ENCODE measurements at regions not wholly inside any gene's neighbourhood (a gene's known extent, or its start where the extent isn't known, plus 50 kb on each side); places are given as distances from the start of the nearest gene placed in this dataset.

DNA sequence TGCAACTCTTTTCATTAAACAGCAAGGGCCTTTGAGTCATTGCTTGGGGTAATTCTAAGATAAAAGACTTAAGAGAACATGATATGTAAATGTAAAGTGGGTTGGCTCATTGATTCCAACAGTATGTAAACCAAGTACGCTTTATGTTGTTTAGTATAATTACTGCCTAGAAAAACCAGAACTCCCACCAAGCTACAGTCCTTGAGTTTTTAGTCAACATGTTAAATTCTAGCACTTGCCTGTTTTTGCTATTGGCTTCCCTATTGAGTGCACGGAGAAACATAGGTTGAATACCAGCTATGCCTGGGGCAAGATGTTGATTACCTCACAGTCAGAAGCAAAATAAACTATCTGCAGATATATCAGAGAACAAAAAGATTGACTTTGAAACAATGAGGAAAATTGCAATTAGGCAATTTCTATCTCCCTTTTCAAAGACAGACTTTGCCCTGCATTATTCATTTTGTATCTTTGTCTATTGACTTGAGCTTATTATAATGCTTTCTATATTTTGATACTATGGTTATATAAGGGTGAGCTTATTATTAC, 179.3 kb downstream of the ZPLD1 start:
- no peaks in the 10 kb centered on the region for H3K4me1 ChIP-seq
- DNase-seq = no peak
- no peaks in the 10 kb centered on the region for H3K27me3 ChIP-seq
- 84 to 88% methylated on average over 2 of the region's 2 CpGs for WGBS, 2 donors
- no peak overlapping the region for H3K27ac ChIP-seq
- H3K4me3 ChIP-seq (replicated peaks in 1 of 3) = no peak overlapping the region
- no peaks in the 10 kb centered on the region for H3K36me3 ChIP-seq
- no peaks in the 10 kb centered on the region for H3K9me3 ChIP-seq
- intact Hi-C loops (cut with DNase I) = no loop called here
- TF ChIP-seq POLR2A (IDR thresholded peaks at IDR 0.05) = no peak
- TF ChIP-seq, protein P1, sequence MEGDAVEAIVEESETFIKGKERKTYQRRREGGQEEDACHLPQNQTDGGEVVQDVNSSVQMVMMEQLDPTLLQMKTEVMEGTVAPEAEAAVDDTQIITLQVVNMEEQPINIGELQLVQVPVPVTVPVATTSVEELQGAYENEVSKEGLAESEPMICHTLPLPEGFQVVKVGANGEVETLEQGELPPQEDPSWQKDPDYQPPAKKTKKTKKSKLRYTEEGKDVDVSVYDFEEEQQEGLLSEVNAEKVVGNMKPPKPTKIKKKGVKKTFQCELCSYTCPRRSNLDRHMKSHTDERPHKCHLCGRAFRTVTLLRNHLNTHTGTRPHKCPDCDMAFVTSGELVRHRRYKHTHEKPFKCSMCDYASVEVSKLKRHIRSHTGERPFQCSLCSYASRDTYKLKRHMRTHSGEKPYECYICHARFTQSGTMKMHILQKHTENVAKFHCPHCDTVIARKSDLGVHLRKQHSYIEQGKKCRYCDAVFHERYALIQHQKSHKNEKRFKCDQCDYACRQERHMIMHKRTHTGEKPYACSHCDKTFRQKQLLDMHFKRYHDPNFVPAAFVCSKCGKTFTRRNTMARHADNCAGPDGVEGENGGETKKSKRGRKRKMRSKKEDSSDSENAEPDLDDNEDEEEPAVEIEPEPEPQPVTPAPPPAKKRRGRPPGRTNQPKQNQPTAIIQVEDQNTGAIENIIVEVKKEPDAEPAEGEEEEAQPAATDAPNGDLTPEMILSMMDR (IDR thresholded peaks at IDR 0.05) = no peak

GRCh38 chr3:102614585-102614984, 179.8 kb downstream of the ZPLD1 start:
- no peaks in the 10 kb centered on the region for H3K4me1 ChIP-seq
- no peak overlapping the region for H3K27ac ChIP-seq
- H3K9me3 ChIP-seq = no peaks in the 10 kb centered on the region
- TF ChIP-seq, protein P1 (IDR thresholded peaks at IDR 0.05) = no peak
- no peak for TF ChIP-seq POLR2A (IDR thresholded peaks at IDR 0.05)
- no peaks in the 10 kb centered on the region for H3K27me3 ChIP-seq
- no peaks in the 10 kb centered on the region for H3K36me3 ChIP-seq
- no peak overlapping the region for H3K4me3 ChIP-seq (replicated peaks in 1 of 3)
- intact Hi-C loops (cut with DNase I) = no loop called here
- 65 to 66% methylated on average over 2 of the region's 2 CpGs for WGBS, 2 donors
- DNase-seq = no peak

GRCh38 chr3:102617381-102617780, 182.6 kb downstream of the ZPLD1 start:
- Histone ChIP-seq H3K27ac (no peak overlapping the region), H3K4me1 (no peaks in the 10 kb centered on the region), H3K9me3 (no peaks in the 10 kb centered on the region), H3K27me3 (no peaks in the 10 kb centered on the region), H3K36me3 (no peaks in the 10 kb centered on the region), H3K4me3 (replicated peaks in 1 of 3) (no peak overlapping the region)
- TF ChIP-seq, protein P1 (IDR thresholded peaks at IDR 0.05) = no peak
- no peak for TF ChIP-seq POLR2A (IDR thresholded peaks at IDR 0.05)
- no peak for DNase-seq
- WGBS, 2 donors = 84 to 86% methylated on average over 4 of the region's 4 CpGs
- intact Hi-C loops (cut with DNase I) = no loop called here

DNA sequence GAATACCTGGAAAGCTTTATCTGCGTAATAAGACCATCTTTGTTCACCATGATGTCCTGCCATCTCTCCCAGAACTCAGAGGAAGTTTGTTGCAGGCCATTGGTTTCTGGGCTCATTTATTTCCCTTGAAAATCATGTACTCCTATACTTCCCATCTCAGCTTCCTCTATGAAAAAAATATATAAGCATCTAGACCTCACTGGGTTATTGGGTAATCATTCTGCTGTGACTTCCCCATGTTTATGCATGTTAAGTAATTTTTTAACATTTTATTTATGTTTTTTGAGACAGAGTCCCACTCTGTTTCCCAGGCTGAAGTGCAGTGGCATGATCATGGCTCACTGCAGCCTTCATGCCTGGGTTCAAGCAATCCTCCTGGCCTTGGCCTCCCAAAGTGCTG, 184.5 kb downstream of the ZPLD1 start:
- H3K27ac ChIP-seq = no peak overlapping the region
- WGBS, 2 donors = 92 to 93% methylated on average over 1 of the region's 1 CpG
- H3K9me3 ChIP-seq = no peaks in the 10 kb centered on the region
- no peaks in the 10 kb centered on the region for H3K27me3 ChIP-seq
- H3K36me3 ChIP-seq = no peaks in the 10 kb centered on the region
- no peak for DNase-seq
- TF ChIP-seq, protein P1 (IDR thresholded peaks at IDR 0.05) = no peak
- TF ChIP-seq POLR2A (IDR thresholded peaks at IDR 0.05) = no peak
- H3K4me1 ChIP-seq = no peaks in the 10 kb centered on the region
- no peak overlapping the region for H3K4me3 ChIP-seq (replicated peaks in 1 of 3)
- intact Hi-C loops (cut with DNase I) = no loop called here

DNA sequence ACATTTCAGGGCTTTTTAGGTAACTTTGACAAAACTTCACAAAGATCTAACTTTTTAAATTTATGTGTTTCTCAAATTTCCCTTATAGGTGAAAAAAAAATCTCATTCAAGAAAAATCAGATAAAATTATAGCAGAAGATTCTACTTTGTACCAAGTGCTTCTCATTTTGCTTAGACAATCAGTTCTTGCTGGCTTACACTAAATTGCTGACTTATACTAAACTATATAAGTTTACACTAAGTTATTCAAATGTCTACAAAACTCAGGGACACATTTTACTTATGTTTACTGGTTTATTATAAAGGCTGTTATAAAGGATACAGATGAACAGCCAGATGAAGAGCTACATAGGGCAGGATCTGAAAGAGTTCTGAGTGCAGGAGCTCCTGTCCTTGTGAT, 195.1 kb downstream of the ZPLD1 start:
- intact Hi-C loops (cut with DNase I) = no loop called here
- no peaks in the 10 kb centered on the region for H3K27me3 ChIP-seq
- no peak for DNase-seq
- TF ChIP-seq, protein P1 (IDR thresholded peaks at IDR 0.05) = no peak
- no peak for TF ChIP-seq POLR2A (IDR thresholded peaks at IDR 0.05)
- H3K36me3 ChIP-seq = no peaks in the 10 kb centered on the region
- no peaks in the 10 kb centered on the region for H3K4me1 ChIP-seq
- H3K4me3 ChIP-seq (replicated peaks in 1 of 3) = no peak overlapping the region
- H3K27ac ChIP-seq = no peak overlapping the region
- H3K9me3 ChIP-seq = no peaks in the 10 kb centered on the region
